WTC11 (cell line): ENCODE measurements at regions not wholly inside any gene's neighbourhood (a gene's known extent, or its start where the extent isn't known, plus 50 kb on each side); places are given as distances from the start of the nearest gene placed in this dataset.

Experiments
- ATAC-seq: fragments of 200-7000 bp; cut with Tn5 transposase; 2 replicates; pipeline ENCODE4 v1.10.0; 2021; ENCODE audit warnings: mild to moderate bottlenecking, moderate library complexity
- CTCF ChIA-PET: fragments of 300-600 bp; sonication (Branson Sonifier 250); formaldehyde crosslinking; loops from one replicate; lab custom pipeline; 2021; ENCODE audit warnings: antibody characterized with exemption; lab: Charles Lee
- POLR2A ChIA-PET: fragments of 350-600 bp; sonication (Branson Sonifier 250); formaldehyde crosslinking; loops from one replicate; lab custom pipeline; 2021; ENCODE audit warnings: antibody characterized with exemption; lab: Charles Lee
- DNase-seq: peaks from one replicate; pipeline ENCODE4 v3.0.0; 2021; ENCODE audit warnings: low spot score
- H3K27ac Mint-ChIP-seq: 2 replicates; pipeline ENCODE4 v1.8.0; 2021; ENCODE audit warnings: mixed read lengths
- H3K27me3 Mint-ChIP-seq: 2 replicates; pipeline ENCODE4 v1.8.0; 2021; ENCODE audit warnings: low read depth, mild to moderate bottlenecking, moderate library complexity, mixed read lengths
- H3K36me3 Mint-ChIP-seq: 2 replicates; pipeline ENCODE4 v1.8.0; 2021; ENCODE audit warnings: mixed read lengths
- H3K4me1 Mint-ChIP-seq: 2 replicates; pipeline ENCODE4 v1.8.0; 2022; ENCODE audit warnings: mixed read lengths
- H3K4me3 Mint-ChIP-seq: 2 replicates; pipeline ENCODE4 v1.8.0; 2021; ENCODE audit warnings: mild to moderate bottlenecking, moderate library complexity, mixed read lengths
- H3K9me3 Mint-ChIP-seq: 2 replicates; pipeline ENCODE4 v1.8.0; 2021; ENCODE audit warnings: mixed read lengths
- CREM ChIP-seq: sonication (generic); formaldehyde crosslinking; IDR thresholded peaks from 2 replicates; pipeline ENCODE4 v1.8.1; 2022; ENCODE audit warnings: mild to moderate bottlenecking, missing genetic modification reagents, moderate library complexity
- FOXK1 ChIP-seq: sonication (generic); formaldehyde crosslinking; IDR thresholded peaks from 2 replicates; pipeline ENCODE4 v1.8.0; 2022; ENCODE audit warnings: mild to moderate bottlenecking, moderate library complexity, missing genetic modification reagents
- GTF2I ChIP-seq: fragments of 250-450 bp; sonication (Bioruptor Pico); conservative IDR thresholded peaks from 2 replicates; pipeline ENCODE4 v1.4.0; 2021; ENCODE audit warnings: mild to moderate bottlenecking
- NFATC4 ChIP-seq: fragments of 250-450 bp; sonication (Bioruptor Pico); IDR thresholded peaks from 2 replicates; pipeline ENCODE4 v1.9.0; 2021; ENCODE audit warnings: mild to moderate bottlenecking
- NR1H2 ChIP-seq: sonication (generic); formaldehyde crosslinking; IDR thresholded peaks from 2 replicates; pipeline ENCODE4 v1.9.0; 2021; ENCODE audit warnings: mild to moderate bottlenecking, moderate library complexity, missing genetic modification reagents
- RORB ChIP-seq: fragments of 250-450 bp; sonication (Bioruptor Pico); IDR thresholded peaks from 2 replicates; pipeline ENCODE4 v1.9.0; 2021; ENCODE audit warnings: mild to moderate bottlenecking
- SMAD3 ChIP-seq: sonication (generic); formaldehyde crosslinking; IDR thresholded peaks from 2 replicates; pipeline ENCODE4 v1.8.0; 2022; ENCODE audit warnings: missing genetic modification reagents, mild to moderate bottlenecking, borderline replicate concordance
- SOX15 ChIP-seq: fragments of 250-450 bp; sonication (Bioruptor Pico); IDR thresholded peaks from 2 replicates; pipeline ENCODE4 v1.9.0; 2021; ENCODE audit warnings: mild to moderate bottlenecking
- ZBTB21 ChIP-seq: sonication (generic); formaldehyde crosslinking; IDR thresholded peaks from 2 replicates; pipeline ENCODE4 v1.8.1; 2023; ENCODE audit warnings: mild to moderate bottlenecking, missing genetic modification reagents, borderline replicate concordance
- ZNF219 ChIP-seq: sonication (generic); formaldehyde crosslinking; IDR thresholded peaks from 2 replicates; pipeline ENCODE4 v1.8.0; 2023; ENCODE audit warnings: missing genetic modification reagents, mild to moderate bottlenecking, borderline replicate concordance
- ZNF232 ChIP-seq: sonication (generic); formaldehyde crosslinking; IDR thresholded peaks from 2 replicates; pipeline ENCODE4 v1.8.0; 2022; ENCODE audit warnings: mild to moderate bottlenecking, missing genetic modification reagents
- ZNF317 ChIP-seq: sonication (generic); formaldehyde crosslinking; IDR thresholded peaks from 2 replicates; pipeline ENCODE4 v1.8.1; 2023; ENCODE audit warnings: low read depth, mild to moderate bottlenecking, moderate library complexity, missing genetic modification reagents, borderline replicate concordance
- TF ChIP-seq, protein P1 (sequence below): sonication (generic); formaldehyde crosslinking; IDR thresholded peaks from 2 replicates; pipeline ENCODE4 v1.8.1; 2022; ENCODE audit warnings: missing genetic modification reagents, borderline replicate concordance
- TF ChIP-seq, protein P2 (sequence below): sonication (generic); formaldehyde crosslinking; IDR thresholded peaks from 2 replicates; pipeline ENCODE4 v1.8.0; 2023; ENCODE audit warnings: mild to moderate bottlenecking, missing genetic modification reagents
- TF ChIP-seq, protein P3 (sequence below): fragments of 250-450 bp; sonication (Bioruptor Pico); IDR thresholded peaks from 2 replicates; pipeline ENCODE4 v1.8.0; 2021; ENCODE audit warnings: mild to moderate bottlenecking
- TF ChIP-seq, protein P4 (sequence below): fragments of 250-450 bp; sonication (Bioruptor Pico); IDR thresholded peaks from 2 replicates; pipeline ENCODE4 v1.9.0; 2021; ENCODE audit warnings: mild to moderate bottlenecking
- TF ChIP-seq, protein P5 (sequence below): sonication (generic); formaldehyde crosslinking; IDR thresholded peaks from 2 replicates; pipeline ENCODE4 v1.8.0; 2022; ENCODE audit warnings: mild to moderate bottlenecking, missing genetic modification reagents
- TF ChIP-seq, protein P6 (sequence below): sonication (generic); formaldehyde crosslinking; IDR thresholded peaks from 2 replicates; pipeline ENCODE4 v1.8.1; 2023; ENCODE audit warnings: mild to moderate bottlenecking, missing genetic modification reagents, borderline replicate concordance
- TF ChIP-seq, protein P7 (sequence below): sonication (generic); formaldehyde crosslinking; IDR thresholded peaks from 2 replicates; pipeline ENCODE4 v1.8.1; 2023; ENCODE audit warnings: mild to moderate bottlenecking, missing genetic modification reagents

DNA sequence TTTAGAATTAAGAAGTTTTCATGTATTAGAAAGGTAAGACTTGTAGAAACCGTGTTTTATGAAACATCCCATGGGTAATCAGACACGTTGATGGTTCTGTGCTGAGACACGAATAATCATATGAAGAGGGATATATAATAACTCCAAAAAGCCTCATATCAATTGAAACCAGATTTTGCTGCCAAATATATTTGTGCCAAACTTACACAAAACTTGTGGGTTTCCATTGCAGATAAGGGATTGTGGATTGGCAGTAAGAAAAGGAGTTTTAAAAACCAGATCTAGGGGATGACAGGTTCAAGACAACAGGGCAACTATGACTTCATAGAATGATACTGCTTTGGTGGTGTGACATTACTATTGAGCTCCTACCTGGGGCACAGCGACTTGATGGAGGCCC is 616.1 kb downstream of the BCOR start:
- no peak overlapping the region for H3K4me3 Mint-ChIP-seq
- ATAC-seq, result no peak
- no peaks in the 10 kb centered on the region for H3K36me3 Mint-ChIP-seq
- DNase-seq, result no peak
- ChIA-PET CTCF (no interaction called here), POLR2A (no interaction called here)
- H3K27me3 Mint-ChIP-seq, result no peaks in the 10 kb centered on the region; the same call in 1 of the 2 replicates
- H3K9me3 Mint-ChIP-seq, result no peaks in the 10 kb centered on the region
- H3K27ac Mint-ChIP-seq, result no peak overlapping the region; the same call in 1 of the 2 replicates
- no peak for TF ChIP-seq NFATC4 (CRISPR knock-in tag)
- no peak for TF ChIP-seq ZNF317 (CRISPR knock-in tag)
- TF ChIP-seq, protein P1, sequence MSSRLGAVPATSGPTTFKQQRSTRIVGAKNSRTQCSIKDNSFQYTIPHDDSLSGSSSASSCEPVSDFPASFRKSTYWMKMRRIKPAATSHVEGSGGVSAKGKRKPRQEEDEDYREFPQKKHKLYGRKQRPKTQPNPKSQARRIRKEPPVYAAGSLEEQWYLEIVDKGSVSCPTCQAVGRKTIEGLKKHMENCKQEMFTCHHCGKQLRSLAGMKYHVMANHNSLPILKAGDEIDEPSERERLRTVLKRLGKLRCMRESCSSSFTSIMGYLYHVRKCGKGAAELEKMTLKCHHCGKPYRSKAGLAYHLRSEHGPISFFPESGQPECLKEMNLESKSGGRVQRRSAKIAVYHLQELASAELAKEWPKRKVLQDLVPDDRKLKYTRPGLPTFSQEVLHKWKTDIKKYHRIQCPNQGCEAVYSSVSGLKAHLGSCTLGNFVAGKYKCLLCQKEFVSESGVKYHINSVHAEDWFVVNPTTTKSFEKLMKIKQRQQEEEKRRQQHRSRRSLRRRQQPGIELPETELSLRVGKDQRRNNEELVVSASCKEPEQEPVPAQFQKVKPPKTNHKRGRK (CRISPR knock-in tag), result no peak
- TF ChIP-seq, protein P2, sequence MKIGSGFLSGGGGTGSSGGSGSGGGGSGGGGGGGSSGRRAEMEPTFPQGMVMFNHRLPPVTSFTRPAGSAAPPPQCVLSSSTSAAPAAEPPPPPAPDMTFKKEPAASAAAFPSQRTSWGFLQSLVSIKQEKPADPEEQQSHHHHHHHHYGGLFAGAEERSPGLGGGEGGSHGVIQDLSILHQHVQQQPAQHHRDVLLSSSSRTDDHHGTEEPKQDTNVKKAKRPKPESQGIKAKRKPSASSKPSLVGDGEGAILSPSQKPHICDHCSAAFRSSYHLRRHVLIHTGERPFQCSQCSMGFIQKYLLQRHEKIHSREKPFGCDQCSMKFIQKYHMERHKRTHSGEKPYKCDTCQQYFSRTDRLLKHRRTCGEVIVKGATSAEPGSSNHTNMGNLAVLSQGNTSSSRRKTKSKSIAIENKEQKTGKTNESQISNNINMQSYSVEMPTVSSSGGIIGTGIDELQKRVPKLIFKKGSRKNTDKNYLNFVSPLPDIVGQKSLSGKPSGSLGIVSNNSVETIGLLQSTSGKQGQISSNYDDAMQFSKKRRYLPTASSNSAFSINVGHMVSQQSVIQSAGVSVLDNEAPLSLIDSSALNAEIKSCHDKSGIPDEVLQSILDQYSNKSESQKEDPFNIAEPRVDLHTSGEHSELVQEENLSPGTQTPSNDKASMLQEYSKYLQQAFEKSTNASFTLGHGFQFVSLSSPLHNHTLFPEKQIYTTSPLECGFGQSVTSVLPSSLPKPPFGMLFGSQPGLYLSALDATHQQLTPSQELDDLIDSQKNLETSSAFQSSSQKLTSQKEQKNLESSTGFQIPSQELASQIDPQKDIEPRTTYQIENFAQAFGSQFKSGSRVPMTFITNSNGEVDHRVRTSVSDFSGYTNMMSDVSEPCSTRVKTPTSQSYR (CRISPR knock-in tag), result no peak
- TF ChIP-seq, protein P3, sequence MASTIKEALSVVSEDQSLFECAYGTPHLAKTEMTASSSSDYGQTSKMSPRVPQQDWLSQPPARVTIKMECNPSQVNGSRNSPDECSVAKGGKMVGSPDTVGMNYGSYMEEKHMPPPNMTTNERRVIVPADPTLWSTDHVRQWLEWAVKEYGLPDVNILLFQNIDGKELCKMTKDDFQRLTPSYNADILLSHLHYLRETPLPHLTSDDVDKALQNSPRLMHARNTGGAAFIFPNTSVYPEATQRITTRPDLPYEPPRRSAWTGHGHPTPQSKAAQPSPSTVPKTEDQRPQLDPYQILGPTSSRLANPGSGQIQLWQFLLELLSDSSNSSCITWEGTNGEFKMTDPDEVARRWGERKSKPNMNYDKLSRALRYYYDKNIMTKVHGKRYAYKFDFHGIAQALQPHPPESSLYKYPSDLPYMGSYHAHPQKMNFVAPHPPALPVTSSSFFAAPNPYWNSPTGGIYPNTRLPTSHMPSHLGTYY (CRISPR knock-in tag), result no peak
- TF ChIP-seq SMAD3 (CRISPR knock-in tag), result no peak
- TF ChIP-seq ZBTB21 (CRISPR knock-in tag), result no peak
- TF ChIP-seq FOXK1, result no peak
- no peak for TF ChIP-seq SOX15
- no peak for TF ChIP-seq CREM (CRISPR knock-in tag)
- TF ChIP-seq GTF2I (CRISPR knock-in tag), result no peak
- TF ChIP-seq, protein P4, sequence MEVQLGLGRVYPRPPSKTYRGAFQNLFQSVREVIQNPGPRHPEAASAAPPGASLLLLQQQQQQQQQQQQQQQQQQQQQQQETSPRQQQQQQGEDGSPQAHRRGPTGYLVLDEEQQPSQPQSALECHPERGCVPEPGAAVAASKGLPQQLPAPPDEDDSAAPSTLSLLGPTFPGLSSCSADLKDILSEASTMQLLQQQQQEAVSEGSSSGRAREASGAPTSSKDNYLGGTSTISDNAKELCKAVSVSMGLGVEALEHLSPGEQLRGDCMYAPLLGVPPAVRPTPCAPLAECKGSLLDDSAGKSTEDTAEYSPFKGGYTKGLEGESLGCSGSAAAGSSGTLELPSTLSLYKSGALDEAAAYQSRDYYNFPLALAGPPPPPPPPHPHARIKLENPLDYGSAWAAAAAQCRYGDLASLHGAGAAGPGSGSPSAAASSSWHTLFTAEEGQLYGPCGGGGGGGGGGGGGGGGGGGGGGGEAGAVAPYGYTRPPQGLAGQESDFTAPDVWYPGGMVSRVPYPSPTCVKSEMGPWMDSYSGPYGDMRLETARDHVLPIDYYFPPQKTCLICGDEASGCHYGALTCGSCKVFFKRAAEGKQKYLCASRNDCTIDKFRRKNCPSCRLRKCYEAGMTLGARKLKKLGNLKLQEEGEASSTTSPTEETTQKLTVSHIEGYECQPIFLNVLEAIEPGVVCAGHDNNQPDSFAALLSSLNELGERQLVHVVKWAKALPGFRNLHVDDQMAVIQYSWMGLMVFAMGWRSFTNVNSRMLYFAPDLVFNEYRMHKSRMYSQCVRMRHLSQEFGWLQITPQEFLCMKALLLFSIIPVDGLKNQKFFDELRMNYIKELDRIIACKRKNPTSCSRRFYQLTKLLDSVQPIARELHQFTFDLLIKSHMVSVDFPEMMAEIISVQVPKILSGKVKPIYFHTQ, result no peak
- TF ChIP-seq, protein P5, sequence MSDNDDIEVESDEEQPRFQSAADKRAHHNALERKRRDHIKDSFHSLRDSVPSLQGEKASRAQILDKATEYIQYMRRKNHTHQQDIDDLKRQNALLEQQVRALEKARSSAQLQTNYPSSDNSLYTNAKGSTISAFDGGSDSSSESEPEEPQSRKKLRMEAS, result no peak
- TF ChIP-seq RORB (CRISPR knock-in tag), result no peak
- TF ChIP-seq, protein P6, sequence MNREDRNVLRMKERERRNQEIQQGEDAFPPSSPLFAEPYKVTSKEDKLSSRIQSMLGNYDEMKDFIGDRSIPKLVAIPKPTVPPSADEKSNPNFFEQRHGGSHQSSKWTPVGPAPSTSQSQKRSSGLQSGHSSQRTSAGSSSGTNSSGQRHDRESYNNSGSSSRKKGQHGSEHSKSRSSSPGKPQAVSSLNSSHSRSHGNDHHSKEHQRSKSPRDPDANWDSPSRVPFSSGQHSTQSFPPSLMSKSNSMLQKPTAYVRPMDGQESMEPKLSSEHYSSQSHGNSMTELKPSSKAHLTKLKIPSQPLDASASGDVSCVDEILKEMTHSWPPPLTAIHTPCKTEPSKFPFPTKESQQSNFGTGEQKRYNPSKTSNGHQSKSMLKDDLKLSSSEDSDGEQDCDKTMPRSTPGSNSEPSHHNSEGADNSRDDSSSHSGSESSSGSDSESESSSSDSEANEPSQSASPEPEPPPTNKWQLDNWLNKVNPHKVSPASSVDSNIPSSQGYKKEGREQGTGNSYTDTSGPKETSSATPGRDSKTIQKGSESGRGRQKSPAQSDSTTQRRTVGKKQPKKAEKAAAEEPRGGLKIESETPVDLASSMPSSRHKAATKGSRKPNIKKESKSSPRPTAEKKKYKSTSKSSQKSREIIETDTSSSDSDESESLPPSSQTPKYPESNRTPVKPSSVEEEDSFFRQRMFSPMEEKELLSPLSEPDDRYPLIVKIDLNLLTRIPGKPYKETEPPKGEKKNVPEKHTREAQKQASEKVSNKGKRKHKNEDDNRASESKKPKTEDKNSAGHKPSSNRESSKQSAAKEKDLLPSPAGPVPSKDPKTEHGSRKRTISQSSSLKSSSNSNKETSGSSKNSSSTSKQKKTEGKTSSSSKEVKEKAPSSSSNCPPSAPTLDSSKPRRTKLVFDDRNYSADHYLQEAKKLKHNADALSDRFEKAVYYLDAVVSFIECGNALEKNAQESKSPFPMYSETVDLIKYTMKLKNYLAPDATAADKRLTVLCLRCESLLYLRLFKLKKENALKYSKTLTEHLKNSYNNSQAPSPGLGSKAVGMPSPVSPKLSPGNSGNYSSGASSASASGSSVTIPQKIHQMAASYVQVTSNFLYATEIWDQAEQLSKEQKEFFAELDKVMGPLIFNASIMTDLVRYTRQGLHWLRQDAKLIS (CRISPR knock-in tag), result no peak
- TF ChIP-seq, protein P7, sequence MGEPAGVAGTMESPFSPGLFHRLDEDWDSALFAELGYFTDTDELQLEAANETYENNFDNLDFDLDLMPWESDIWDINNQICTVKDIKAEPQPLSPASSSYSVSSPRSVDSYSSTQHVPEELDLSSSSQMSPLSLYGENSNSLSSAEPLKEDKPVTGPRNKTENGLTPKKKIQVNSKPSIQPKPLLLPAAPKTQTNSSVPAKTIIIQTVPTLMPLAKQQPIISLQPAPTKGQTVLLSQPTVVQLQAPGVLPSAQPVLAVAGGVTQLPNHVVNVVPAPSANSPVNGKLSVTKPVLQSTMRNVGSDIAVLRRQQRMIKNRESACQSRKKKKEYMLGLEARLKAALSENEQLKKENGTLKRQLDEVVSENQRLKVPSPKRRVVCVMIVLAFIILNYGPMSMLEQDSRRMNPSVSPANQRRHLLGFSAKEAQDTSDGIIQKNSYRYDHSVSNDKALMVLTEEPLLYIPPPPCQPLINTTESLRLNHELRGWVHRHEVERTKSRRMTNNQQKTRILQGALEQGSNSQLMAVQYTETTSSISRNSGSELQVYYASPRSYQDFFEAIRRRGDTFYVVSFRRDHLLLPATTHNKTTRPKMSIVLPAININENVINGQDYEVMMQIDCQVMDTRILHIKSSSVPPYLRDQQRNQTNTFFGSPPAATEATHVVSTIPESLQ (CRISPR knock-in tag), result no peak
- TF ChIP-seq NR1H2, result no peak
- no peak for TF ChIP-seq ZNF219
- no peak for TF ChIP-seq ZNF232 (CRISPR knock-in tag)
- H3K4me1 Mint-ChIP-seq, result no peaks in the 10 kb centered on the region; the same call in 1 of the 2 replicates
